Heart left ventricle (tissue), 13 donors: ENCODE measurements at regions not wholly inside any gene's neighbourhood (a gene's known extent, or its start where the extent isn't known, plus 50 kb on each side); places are given as distances from the start of the nearest gene placed in this dataset.

Experiments used
- POLR2A ChIP-seq, 2 donors: fragments of 450-650 bp; IDR thresholded peaks; one replicate each; pipeline ENCODE4 v1.6.1; 2017; ENCODE audit warnings: antibody characterized with exemption in 2 of 2, mild to moderate bottlenecking in 2 of 2, moderate library complexity in 2 of 2
- TF ChIP-seq, protein P1 (sequence below), 12 donors: fragments of 200-600 bp; sonication (generic) in 4 of 12; IDR thresholded peaks; one replicate each; pipeline versions ENCODE4 v1.5.0 to v1.8.0; 2018 to 2022; ENCODE audit warnings: antibody characterized with exemption in 12 of 12, mild to moderate bottlenecking in 5 of 12
- donor health status: ischemic (EF 13 %, LVEDD 7.1; RV severe dilation, severe dysfunction).
- donor health status: DM: no; HTN: yes; CAD: no.
- donor health status: DM: no; HTN: no; CAD: no.
- donor health status: ischemic (EF 25% LVEDD 6.9; RV normal size, moderate dysfunction).
- donor health status: ischemic (EF 25% LVEDD 5.7; RV mildly dilated, moderate dysfunction).
- donor health status: ischemic (EF 35%, LVEDD 5.7; RV mildly dilated, moderate dysfunction).
- donor health status: nonischemic (EF 11% LVEDD 7.7; RV severe dilation, severe dysfunction).
- donor health status: DM: yes; HTN: yes; CAD: no.
- donor health status: PGD.
- donor health status: ischemic (EF 29% LVEDD 5.4; RV normal size, mild dysfunction).
- donor health status: nonischemic (EF 23%, LVEDD 6.1; RV moderate dilation, normal function).

DNA sequence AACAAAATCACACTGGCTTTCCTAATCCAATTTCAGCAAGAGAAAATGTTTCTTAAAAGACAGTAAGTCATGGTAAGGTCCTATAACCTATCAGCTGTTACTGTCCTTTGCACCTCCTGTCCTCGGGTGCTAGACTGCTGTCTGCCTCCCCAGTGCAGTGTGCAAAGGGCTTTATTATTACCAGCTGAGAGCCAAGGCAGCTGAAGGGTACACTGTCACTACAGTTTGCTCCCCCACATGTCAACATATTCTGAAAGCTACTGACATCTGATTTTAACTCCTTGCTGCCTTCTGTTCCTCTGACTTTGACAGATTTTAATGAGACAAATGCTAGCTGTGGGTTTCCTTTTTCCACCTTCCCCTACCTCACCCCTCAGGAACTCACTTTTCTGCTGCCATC lies 389.4 kb upstream of the SLC24A2 start:
- TF ChIP-seq, protein P1, sequence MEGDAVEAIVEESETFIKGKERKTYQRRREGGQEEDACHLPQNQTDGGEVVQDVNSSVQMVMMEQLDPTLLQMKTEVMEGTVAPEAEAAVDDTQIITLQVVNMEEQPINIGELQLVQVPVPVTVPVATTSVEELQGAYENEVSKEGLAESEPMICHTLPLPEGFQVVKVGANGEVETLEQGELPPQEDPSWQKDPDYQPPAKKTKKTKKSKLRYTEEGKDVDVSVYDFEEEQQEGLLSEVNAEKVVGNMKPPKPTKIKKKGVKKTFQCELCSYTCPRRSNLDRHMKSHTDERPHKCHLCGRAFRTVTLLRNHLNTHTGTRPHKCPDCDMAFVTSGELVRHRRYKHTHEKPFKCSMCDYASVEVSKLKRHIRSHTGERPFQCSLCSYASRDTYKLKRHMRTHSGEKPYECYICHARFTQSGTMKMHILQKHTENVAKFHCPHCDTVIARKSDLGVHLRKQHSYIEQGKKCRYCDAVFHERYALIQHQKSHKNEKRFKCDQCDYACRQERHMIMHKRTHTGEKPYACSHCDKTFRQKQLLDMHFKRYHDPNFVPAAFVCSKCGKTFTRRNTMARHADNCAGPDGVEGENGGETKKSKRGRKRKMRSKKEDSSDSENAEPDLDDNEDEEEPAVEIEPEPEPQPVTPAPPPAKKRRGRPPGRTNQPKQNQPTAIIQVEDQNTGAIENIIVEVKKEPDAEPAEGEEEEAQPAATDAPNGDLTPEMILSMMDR (IDR thresholded peaks at IDR 0.05) = no peak
- TF ChIP-seq POLR2A (IDR thresholded peaks at IDR 0.05) = no peak
